Psoas muscle (tissue), 7 donors: ENCODE measurements at regions not wholly inside any gene's neighbourhood (a gene's known extent, or its start where the extent isn't known, plus 50 kb on each side); places are given as distances from the start of the nearest gene placed in this dataset.

Experiments used
- ATAC-seq, 4 donors: fragments of 200-7000 bp; cut with Tn5 transposase; one replicate each; pipeline ENCODE4 v1.9.1; 2020; ENCODE audit warnings: moderate library complexity in 3 of 4, mild to moderate bottlenecking in 2 of 4
- DNase-seq, 2 donors: peaks; one replicate each; pipeline ENCODE4 v3.0.0-alpha.2; 2020
- H3K27ac ChIP-seq: fragments of 200-600 bp; one replicate; pipeline ENCODE4 v1.8.0; 2022
- H3K27me3 ChIP-seq, 3 donors: fragments of 200-600 bp in 1 of 3; one replicate each; pipeline versions ENCODE4 v1.6.1 to v1.8.0; 2013 to 2022; ENCODE audit warnings: low read length in 2 of 3, mild to moderate bottlenecking in 2 of 3, moderate library complexity in 1 of 3; ENCODE audit not compliant: insufficient read depth in 3 of 3
- H3K36me3 ChIP-seq, 2 donors: fragments of 200-600 bp in 1 of 2; one replicate each; pipeline versions ENCODE4 v1.6.1 to v1.8.0; 2013 to 2022; ENCODE audit warnings: low read depth in 1 of 2, mild to moderate bottlenecking in 1 of 2, moderate library complexity in 1 of 2; ENCODE audit not compliant: insufficient read depth in 1 of 2
- H3K4me1 ChIP-seq: fragments of 200-600 bp; one replicate; pipeline ENCODE4 v1.8.0; 2022
- H3K4me3 ChIP-seq: fragments of 200-600 bp; one replicate; pipeline ENCODE4 v1.8.0; 2022; ENCODE audit warnings: mild to moderate bottlenecking
- H3K9me3 ChIP-seq: fragments of 200-600 bp; one replicate; pipeline ENCODE4 v1.8.0; 2022
- CTCF ChIP-seq: fragments of 200-600 bp; IDR thresholded peaks from one replicate; pipeline ENCODE4 v1.8.0; 2022; ENCODE audit warnings: antibody characterized with exemption
- WGBS, 3 donors: extraction: QIAGEN DNeasy Blood & Tissue Kit; methylation state at CpG; one replicate each; pipeline versions ENCODE4 v1.1.6 to v1.1.7; 2013; 5-methylcytosine and 5-hydroxymethylcytosine counted together
- intact Hi-C, 2 donors: fragments of 100-400 bp; cut with DNase I; formaldehyde crosslinking; loops; one replicate each; pipeline versions ENCODE4 v1.11.0 to v1.14.2; 2022
- donor health status: healthy with polysubstance abuse.
- donor health status: DM: no; HTN: no; CAD: no; lungs with moderate emphysema.
- donor health status: Bipolar disorder and iron deficiency.
- donor health status: healthy.
- donor health status: DM: yes; HTN: yes; CAD: no.
- donor health status: DM: no; HTN: no; CAD: no.
- donor health status: DM: yes; HTN: yes; CAD: no.

- intact Hi-C loops: no loop called here
- H3K4me3 ChIP-seq: no peak overlapping the region
- DNase-seq (no peak), ATAC-seq (no peak)
- H3K4me1 ChIP-seq: no peaks in the 10 kb centered on the region
- 90 to 97% (median 91%) methylated on average over 1 of the region's 1 CpG for WGBS, 3 donors
- H3K27ac ChIP-seq: no peak overlapping the region
- H3K36me3 ChIP-seq: no peaks in the 10 kb centered on the region
- H3K27me3 ChIP-seq: no peaks in the 10 kb centered on the region
- no peaks in the 10 kb centered on the region for H3K9me3 ChIP-seq
- TF ChIP-seq CTCF: no peak
Measured at GRCh38 chr21:41037936-41038335, 130.0 kb upstream of the BACE2 start.

GRCh38 chr21:41043014-41043413, 124.9 kb upstream of the BACE2 start:
- no peak overlapping the region for H3K4me3 ChIP-seq
- DNase-seq (no peak), ATAC-seq (no peak)
- TF ChIP-seq CTCF: no peak
- no peaks in the 10 kb centered on the region for H3K9me3 ChIP-seq
- no peaks in the 10 kb centered on the region for H3K4me1 ChIP-seq
- intact Hi-C loops: loop anchor here in 1 of 2 donors (10.0 kb wide), 1 partner anchor 62 kb away; no protein-coding TSS in a partner anchor
- no peaks in the 10 kb centered on the region for H3K36me3 ChIP-seq
- WGBS, 3 donors: 56 to 71% (median 64%) methylated on average over 2 of the region's 2 CpGs
- H3K27me3 ChIP-seq: no peaks in the 10 kb centered on the region
- no peak overlapping the region for H3K27ac ChIP-seq

GRCh38 chr21:41045534-41046268, 122.3 kb upstream of the BACE2 start:
- no peak for DNase-seq
- intact Hi-C loops: loop anchor here in 1 of 2 donors (10.0 kb wide), 1 partner anchor 59 kb away; no protein-coding TSS in a partner anchor
- Histone ChIP-seq H3K9me3 (no peaks in the 10 kb centered on the region), H3K27me3 (no peaks in the 10 kb centered on the region), H3K36me3 (no peaks in the 10 kb centered on the region), H3K4me3 (no peak overlapping the region), H3K27ac (no peak overlapping the region), H3K4me1 (no peaks in the 10 kb centered on the region)
- TF ChIP-seq CTCF: no peak
- no peak for ATAC-seq
- WGBS, 3 donors: 43 to 51% (median 46%) methylated on average over 17 of the region's 17 CpGs

GRCh38 chr21:41048145-41048544, 119.8 kb upstream of the BACE2 start:
- Histone ChIP-seq H3K9me3 (no peaks in the 10 kb centered on the region), H3K4me1 (no peaks in the 10 kb centered on the region), H3K36me3 (no peaks in the 10 kb centered on the region), H3K4me3 (no peak overlapping the region), H3K27me3 (no peaks in the 10 kb centered on the region), H3K27ac (no peak overlapping the region)
- no peak for ATAC-seq
- no peak for DNase-seq
- no peak for TF ChIP-seq CTCF
- intact Hi-C loops: loop anchor here in 1 of 2 donors (10.0 kb wide), 1 partner anchor 57 kb away; no protein-coding TSS in a partner anchor
- WGBS, 3 donors: 22 to 28% (median 27%) methylated on average over 1 of the region's 1 CpG
